IMR-90 (cell line): ENCODE measurements at regions not wholly inside any gene's neighbourhood (a gene's known extent, or its start where the extent isn't known, plus 50 kb on each side); places are given as distances from the start of the nearest gene placed in this dataset.
"Not testable (repeated sequence)": the region's sequence is repeated elsewhere in the genome, so short reads cannot be mapped to it uniquely, and the experiment has no call there.

ENCODE experiments used
- ATAC-seq: fragments of 200-7000 bp; cut with Tn5 transposase; 2 replicates; pipeline ENCODE4 v1.9.1; 2020; ENCODE audit warnings: low read depth, mild to moderate bottlenecking, moderate library complexity
- BruUV-seq: library from RNA; stranded (reverse); fragments of 400-500 nt; replicated peaks from 2 replicates; lab custom pipeline; 2021; lab: Mats Ljungman, UMichigan
- CTCF ChIA-PET: fragments of 300-600 bp; formaldehyde crosslinking; extraction: SDS; loops from one replicate; lab custom pipeline; 2021; ENCODE audit warnings: antibody characterized with exemption; lab: Yijun Ruan, JAX
- POLR2A ChIA-PET: fragments of 300-600 bp; sonication (Branson Sonifier 250); formaldehyde crosslinking; loops from one replicate; lab custom pipeline; 2022; ENCODE audit warnings: antibody characterized with exemption; ENCODE audit not compliant: unreplicated experiment; lab: Charles Lee
- DNase-seq: peaks from one replicate; pipeline ENCODE4 v3.0.0; 2013
- H2AFZ ChIP-seq: replicated peaks from 2 replicates; pipeline ENCODE3; 2013; ENCODE audit warnings: low read length, mild to moderate bottlenecking; ENCODE audit not compliant: poor library complexity
- H2AK5ac ChIP-seq: 2 replicates; pipeline ENCODE4 v1.6.1; 2013; ENCODE audit warnings: low read depth, low read length, inconsistent platforms
- H2AK9ac ChIP-seq: replicated peaks from 2 replicates; pipeline ENCODE3; 2013; ENCODE audit warnings: mild to moderate bottlenecking, low read depth, low read length, moderate library complexity; ENCODE audit not compliant: poor library complexity
- H2BK120ac ChIP-seq: 2 replicates; pipeline ENCODE4 v1.6.1; 2013; ENCODE audit warnings: low read depth, low read length, inconsistent platforms
- H2BK15ac ChIP-seq: 3 replicates; pipeline ENCODE4 v1.6.1; 2013; ENCODE audit warnings: low read depth, low read length, inconsistent platforms
- H2BK20ac ChIP-seq: 2 replicates; pipeline ENCODE4 v1.6.1; 2013; ENCODE audit warnings: low read depth, mild to moderate bottlenecking, inconsistent platforms, low read length, moderate library complexity
- H2BK5ac ChIP-seq: 2 replicates; pipeline ENCODE4 v1.6.1; 2013; ENCODE audit warnings: mild to moderate bottlenecking, low read depth, low read length, inconsistent platforms; ENCODE audit not compliant: poor library complexity, severe bottlenecking
- H3K14ac ChIP-seq: replicated peaks from 2 replicates; pipeline ENCODE4 v1.6.1; 2013; ENCODE audit warnings: low read depth, low read length, inconsistent platforms
- H3K18ac ChIP-seq: 2 replicates; pipeline ENCODE4 v1.6.1; 2013; ENCODE audit warnings: low read depth, low read length, control low read depth
- H3K23ac ChIP-seq: 2 replicates; pipeline ENCODE4 v1.6.1; 2013; ENCODE audit warnings: low read depth, low read length, inconsistent platforms
- H3K27ac ChIP-seq: 2 replicates; pipeline ENCODE4 v1.5.1; 2013; ENCODE audit warnings: mild to moderate bottlenecking, control low read depth, low read length; ENCODE audit not compliant: insufficient read depth
- H3K27me3 ChIP-seq: 2 replicates; pipeline ENCODE4 v1.6.1; 2013; ENCODE audit warnings: low read length; ENCODE audit not compliant: control insufficient read depth, insufficient read depth
- H3K36me3 ChIP-seq: 2 replicates; pipeline ENCODE4 v1.6.1; 2013; ENCODE audit warnings: low read length, mixed read lengths; ENCODE audit not compliant: control insufficient read depth, insufficient read depth
- H3K4ac ChIP-seq: 2 replicates; pipeline ENCODE4 v1.6.1; 2013; ENCODE audit warnings: low read depth, low read length, inconsistent platforms
- H3K4me1 ChIP-seq: 2 replicates; pipeline ENCODE4 v1.6.1; 2013; ENCODE audit warnings: low read length, mixed read lengths; ENCODE audit not compliant: control insufficient read depth, insufficient read depth
- H3K4me2 ChIP-seq: 2 replicates; pipeline ENCODE4 v1.6.1; 2013; ENCODE audit warnings: low read depth, mild to moderate bottlenecking, control low read depth, low read length, moderate library complexity
- H3K4me3 ChIP-seq: 2 replicates; pipeline ENCODE4 v1.5.1; 2013; ENCODE audit warnings: low read depth, mild to moderate bottlenecking, control low read depth, low read length, moderate library complexity; ENCODE audit not compliant: insufficient read depth
- H3K56ac ChIP-seq: 2 replicates; pipeline ENCODE4 v1.6.1; 2013; ENCODE audit warnings: low read length, inconsistent platforms; ENCODE audit not compliant: insufficient read depth; ENCODE audit errors: extremely low read depth
- H3K79me1 ChIP-seq, 2 experiments: 2 replicates each; pipeline ENCODE4 v1.6.1; 2013; ENCODE audit warnings: low read length in 2 of 2, inconsistent platforms in 1 of 2, low read depth in 1 of 2
- H3K9ac ChIP-seq: 2 replicates; pipeline ENCODE4 v1.6.1; 2013; ENCODE audit warnings: low read depth, low read length, control low read depth
- H3K9me1 ChIP-seq: 2 replicates; pipeline ENCODE4 v1.6.1; 2013; ENCODE audit warnings: low read length, inconsistent platforms; ENCODE audit not compliant: insufficient read depth
- H3K9me3 ChIP-seq: 2 replicates; pipeline ENCODE4 v1.6.1; 2013; ENCODE audit warnings: low read length; ENCODE audit not compliant: control insufficient read depth, insufficient read depth
- H4K20me1 ChIP-seq: 2 replicates; pipeline ENCODE4 v1.6.1; 2013; ENCODE audit warnings: low read length, inconsistent platforms; ENCODE audit not compliant: insufficient read depth
- H4K5ac ChIP-seq: 2 replicates; pipeline ENCODE4 v1.6.1; 2013; ENCODE audit warnings: mild to moderate bottlenecking, low read depth, low read length, control low read depth
- H4K8ac ChIP-seq, 2 experiments: 2 replicates each; pipeline ENCODE4 v1.6.1; 2013; ENCODE audit warnings: low read depth in 2 of 2, low read length in 2 of 2, control low read depth in 1 of 2, inconsistent platforms in 1 of 2
- H4K91ac ChIP-seq: 2 replicates; pipeline ENCODE4 v1.6.1; 2013; ENCODE audit warnings: low read depth, low read length, inconsistent platforms; ENCODE audit not compliant: insufficient read depth
- WGBS, 2 experiments: methylation state at CpG; one replicate each; pipeline versions ENCODE4 v1.1.5 to v1.1.7; 2013; ENCODE audit warnings: missing lambda C conversion rate in 2 of 2; ENCODE audit not compliant: insufficient read length in 1 of 2; ENCODE audit errors: extremely low coverage in 2 of 2; 5-methylcytosine and 5-hydroxymethylcytosine counted together
- dilution Hi-C: fragments of 300-500 bp; cut with HindIII; formaldehyde crosslinking; loops from one replicate; pipeline ENCODE4 v1.14.3; 2018; ENCODE audit warnings: low sequenced_read_pairs; ENCODE audit not compliant: unreplicated experiment
- in situ Hi-C: fragments of 300-500 bp; cut with MboI; formaldehyde crosslinking; loops from 3 replicates; pipeline ENCODE4 v1.14.3; 2019; ENCODE audit warnings: low sequenced_read_pairs, inconsistent platforms, mixed read lengths
- intact Hi-C: fragments of 100-400 bp; cut with micrococcal nuclease; formaldehyde crosslinking; loops from 2 replicates; pipeline ENCODE4 v1.10.0; 2022

DNA sequence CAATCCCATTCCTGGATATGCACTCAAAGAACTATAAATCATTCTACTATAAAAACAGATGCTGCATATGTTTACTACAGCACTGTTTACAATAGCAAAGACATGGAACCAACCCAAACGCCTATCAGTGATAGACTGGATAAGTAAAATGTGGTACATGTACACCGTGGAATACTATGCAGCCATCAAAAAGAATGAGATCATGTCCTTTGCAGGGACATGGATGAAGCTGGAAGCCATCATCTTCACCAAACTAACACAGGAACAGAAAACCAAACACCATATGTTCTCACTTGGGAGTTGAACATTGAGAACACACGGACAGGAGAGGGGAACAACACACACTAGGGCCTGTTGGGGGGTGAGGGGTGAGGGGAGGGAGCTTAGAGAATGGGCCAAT lies 274.9 kb upstream of the KIAA1217 start:
- intact Hi-C loops, dilution Hi-C loops, H2BK20ac ChIP-seq, H3K18ac ChIP-seq, POLR2A ChIA-PET, H2AFZ ChIP-seq, H3K23ac ChIP-seq, H3K79me1 ChIP-seq, BruUV-seq, H3K4me3 ChIP-seq, H3K4me1 ChIP-seq, H2BK120ac ChIP-seq, H2AK5ac ChIP-seq, H3K9me1 ChIP-seq, H3K27me3 ChIP-seq, in situ Hi-C loops, H2BK5ac ChIP-seq, H4K91ac ChIP-seq, H3K36me3 ChIP-seq, H3K4ac ChIP-seq, H3K14ac ChIP-seq, H3K9ac ChIP-seq, H3K56ac ChIP-seq, H4K5ac ChIP-seq, H2AK9ac ChIP-seq, H4K8ac ChIP-seq, DNase-seq, H4K20me1 ChIP-seq, H3K4me2 ChIP-seq, H2BK15ac ChIP-seq, ATAC-seq, CTCF ChIA-PET, H3K27ac ChIP-seq: not testable (repeated sequence)
- peaks cover 12% of the 10 kb centered on the region; the same call in 1 of the 2 replicates for H3K9me3 ChIP-seq
- no CpG with 5 or more reads among the region's 3 CpGs for WGBS, 2 experiments
